ENCODE measurements at regions not wholly inside any gene's neighbourhood (a gene's known extent, or its start where the extent isn't known, plus 50 kb on each side); places are given as distances from the start of the nearest gene placed in this dataset.
"Not testable (repeated sequence)": the region's sequence is repeated elsewhere in the genome, so short reads cannot be mapped to it uniquely, and the experiment has no call there.

DNA sequence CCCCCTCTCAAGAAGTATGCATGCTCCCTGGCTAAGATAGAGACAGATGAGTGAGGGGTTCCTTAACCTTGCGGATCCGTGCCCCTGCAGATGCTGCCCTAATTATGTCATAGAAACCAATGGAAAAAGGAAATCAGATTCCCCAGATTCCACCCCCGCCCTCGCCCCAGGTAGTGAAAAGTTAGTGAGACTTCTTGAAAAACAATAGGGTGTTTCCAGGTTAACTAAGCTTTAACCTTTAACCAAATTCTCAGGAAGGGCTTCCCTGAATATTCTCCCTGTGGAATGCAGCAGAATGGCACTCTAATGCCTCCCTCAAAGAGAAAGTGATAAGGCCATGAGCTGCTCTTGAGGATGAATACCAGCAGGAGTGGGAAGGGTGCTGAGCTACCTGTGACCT is 116.0 kb upstream of the RANBP3L start:
- Histone ChIP-seq H3K27me3 (no peaks in the 10 kb centered on the region), H3K27ac (no peak overlapping the region; the same call in 1 of the 2 replicates), H3K4me2 (no peak overlapping the region; the same call in 1 of the 2 replicates), H3K4me1 (peaks cover 51% of the 10 kb centered on the region), H3K36me3 (no peaks in the 10 kb centered on the region), H4K20me1 (no peaks in the 10 kb centered on the region), H3K4me3 (no peak overlapping the region), H3K9me3 (no peaks in the 10 kb centered on the region), H3K9ac (no peak overlapping the region)
- no peak for TF ChIP-seq Cebpa-rat (IDR thresholded peaks at IDR 0.05)

DNA sequence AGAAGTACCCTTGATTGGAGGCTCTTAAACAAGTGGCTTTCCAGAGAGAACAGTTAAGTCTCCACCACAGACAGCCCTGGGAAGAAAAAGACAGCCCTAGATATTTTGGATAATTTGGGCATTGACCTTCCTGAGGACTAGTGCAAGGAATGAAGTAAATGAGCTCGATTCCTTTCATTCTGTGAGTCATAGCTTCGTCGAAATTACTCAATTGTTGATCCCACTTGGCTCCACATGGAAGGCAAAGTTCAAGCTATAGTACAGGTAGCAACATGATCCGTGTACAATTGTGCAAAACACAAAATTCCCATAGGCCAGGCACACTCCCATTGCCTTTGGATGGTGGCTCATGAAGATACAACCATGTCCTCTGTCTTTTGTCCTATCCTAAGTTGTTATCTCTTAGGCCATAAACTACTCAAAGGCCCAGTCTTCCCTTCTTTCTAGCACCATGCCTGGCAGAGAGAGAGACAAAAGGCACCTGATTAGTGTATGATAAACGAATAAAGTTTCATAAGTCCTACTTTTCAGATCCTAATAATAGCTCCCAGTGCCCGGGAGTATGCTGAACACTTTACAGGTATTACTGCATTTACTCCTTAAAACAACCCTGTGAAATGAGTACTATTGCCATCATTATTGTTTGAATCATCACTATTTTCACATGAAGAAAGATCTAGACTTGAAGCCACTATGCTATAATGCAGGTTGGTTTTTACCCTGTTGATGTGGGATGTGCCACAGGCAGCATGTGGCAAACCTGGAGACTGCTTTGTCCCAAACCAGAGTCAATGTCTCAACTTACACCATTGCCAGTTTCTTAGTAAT is 116.7 kb upstream of the RANBP3L start:
- H3K27ac ChIP-seq: peak overlapping the region; percentile 6; the same call in 1 of the 2 replicates
- no peaks in the 10 kb centered on the region for H3K36me3 ChIP-seq
- H4K20me1 ChIP-seq: no peaks in the 10 kb centered on the region
- H3K9ac ChIP-seq: no peak overlapping the region
- H3K4me2 ChIP-seq: peak overlapping the region; percentile 71
- H3K9me3 ChIP-seq: no peaks in the 10 kb centered on the region
- H3K4me1 ChIP-seq: peaks cover 58% of the 10 kb centered on the region
- TF ChIP-seq Cebpa-rat (IDR thresholded peaks at IDR 0.05): no peak
- H3K4me3 ChIP-seq: no peak overlapping the region
- no peaks in the 10 kb centered on the region for H3K27me3 ChIP-seq

DNA sequence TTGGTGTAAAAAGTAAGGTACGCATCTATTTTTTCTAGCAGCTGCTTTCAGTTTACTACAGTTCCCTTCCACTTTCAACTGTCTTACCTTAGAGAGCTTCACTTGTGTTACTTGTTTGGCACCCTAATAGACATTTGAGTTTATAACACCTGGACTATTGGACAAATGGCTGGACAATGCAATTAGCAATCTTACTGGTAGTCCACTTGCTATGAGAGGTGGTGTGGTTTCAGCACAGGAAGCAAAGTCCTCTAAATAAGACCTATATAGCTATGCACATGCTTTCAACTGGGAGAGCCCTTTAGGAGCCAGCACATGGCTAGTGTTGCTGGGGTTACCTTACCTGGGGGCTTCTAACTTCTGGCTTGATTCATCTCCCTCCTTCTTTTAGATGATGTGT is 119.6 kb upstream of the RANBP3L start:
- Histone ChIP-seq H3K4me2 (peak overlapping the region; percentile 70), H3K9ac (no peak overlapping the region), H3K36me3 (no peaks in the 10 kb centered on the region), H3K27ac (peak overlapping the region; percentile 79; the same call in 1 of the 2 replicates), H3K4me1 (peaks cover 69% of the 10 kb centered on the region), H3K4me3 (no peak overlapping the region), H3K27me3 (no peaks in the 10 kb centered on the region), H4K20me1 (no peaks in the 10 kb centered on the region), H3K9me3 (peaks cover 7% of the 10 kb centered on the region; the same call in 1 of the 2 replicates)
- no peak for TF ChIP-seq Cebpa-rat (IDR thresholded peaks at IDR 0.05)

DNA sequence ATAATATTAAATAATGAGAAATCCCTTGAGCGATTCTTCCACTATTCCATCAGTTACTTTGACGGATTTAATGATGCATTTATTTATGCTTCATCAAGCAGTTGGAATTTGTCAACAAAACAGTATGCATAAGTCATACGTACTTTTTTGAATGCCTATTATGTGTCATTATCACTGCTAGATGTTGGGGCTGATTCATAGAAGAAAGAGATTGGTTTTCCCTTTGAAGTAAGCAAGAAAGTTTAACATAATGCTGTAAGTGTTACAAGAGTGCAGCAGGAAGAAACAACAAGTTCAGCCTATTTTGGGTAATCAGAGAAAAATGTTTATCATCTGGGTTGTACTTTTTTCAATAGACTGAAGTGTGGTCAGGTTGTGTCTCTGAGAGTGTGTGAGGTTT is 121.2 kb upstream of the RANBP3L start:
- H3K4me1 ChIP-seq: peaks cover 65% of the 10 kb centered on the region

DNA sequence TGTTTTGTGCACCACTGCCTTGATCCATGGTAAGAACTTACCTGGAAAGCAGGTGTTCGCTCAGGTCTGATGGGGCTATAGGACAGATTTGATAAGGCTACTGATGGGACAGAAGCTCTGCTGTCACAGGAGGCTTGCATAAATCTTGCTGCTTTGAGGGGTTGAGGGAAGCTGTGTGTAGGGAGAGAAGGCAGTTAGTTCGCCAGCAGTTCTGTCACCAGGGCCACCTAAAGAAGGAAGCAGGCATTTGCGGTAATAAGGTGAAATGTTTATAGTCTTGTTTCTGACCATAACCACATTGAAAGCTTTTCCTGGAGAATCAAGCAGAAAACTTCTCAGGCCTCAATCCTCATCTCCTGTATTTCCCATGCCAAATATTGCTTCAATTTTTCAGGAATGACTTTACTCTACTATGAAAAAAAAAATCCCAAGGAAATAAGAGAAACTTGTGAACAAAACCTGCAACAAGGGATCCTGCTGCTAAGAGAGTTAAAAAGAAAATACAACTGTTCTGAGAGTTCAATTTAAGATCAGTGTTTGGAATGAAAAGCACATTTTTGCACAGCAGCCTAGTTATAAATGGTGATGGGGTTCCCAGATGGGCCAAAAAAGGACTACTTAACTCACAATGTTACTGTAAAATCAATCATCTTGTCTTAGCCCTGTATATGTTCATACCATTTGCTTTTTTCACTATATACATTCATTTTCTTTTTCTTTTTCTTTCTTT is 122.0 kb upstream of the RANBP3L start:
- H3K27ac ChIP-seq: peak overlapping the region; percentile 79
- no peaks in the 10 kb centered on the region for H4K20me1 ChIP-seq
- no peak overlapping the region; the same call in 1 of the 2 replicates for H3K4me3 ChIP-seq
- H3K36me3 ChIP-seq: no peaks in the 10 kb centered on the region
- H3K27me3 ChIP-seq: no peaks in the 10 kb centered on the region
- peaks cover 23% of the 10 kb centered on the region for H3K9me3 ChIP-seq
- peaks cover 58% of the 10 kb centered on the region for H3K4me1 ChIP-seq
- H3K4me2 ChIP-seq: peak overlapping the region; percentile 70
- no peak for TF ChIP-seq Cebpa-rat (IDR thresholded peaks at IDR 0.05)
- peak overlapping the region; percentile 61 for H3K9ac ChIP-seq

More for the DNA sequence above, 121.2 kb upstream of the RANBP3L start:
- TF ChIP-seq Cebpa-rat (IDR thresholded peaks at IDR 0.05): no peak
- H3K4me2 ChIP-seq: peak overlapping the region; percentile 70
- H4K20me1 ChIP-seq: no peaks in the 10 kb centered on the region
- no peaks in the 10 kb centered on the region for H3K27me3 ChIP-seq
- H3K9me3 ChIP-seq: peaks cover 18% of the 10 kb centered on the region
- no peaks in the 10 kb centered on the region for H3K36me3 ChIP-seq
- H3K4me3 ChIP-seq: peak overlapping the region; percentile 12; the same call in 1 of the 2 replicates
- H3K9ac ChIP-seq: peak overlapping the region; percentile 66; the same call in 1 of the 2 replicates
- peak overlapping the region; percentile 79 for H3K27ac ChIP-seq

DNA sequence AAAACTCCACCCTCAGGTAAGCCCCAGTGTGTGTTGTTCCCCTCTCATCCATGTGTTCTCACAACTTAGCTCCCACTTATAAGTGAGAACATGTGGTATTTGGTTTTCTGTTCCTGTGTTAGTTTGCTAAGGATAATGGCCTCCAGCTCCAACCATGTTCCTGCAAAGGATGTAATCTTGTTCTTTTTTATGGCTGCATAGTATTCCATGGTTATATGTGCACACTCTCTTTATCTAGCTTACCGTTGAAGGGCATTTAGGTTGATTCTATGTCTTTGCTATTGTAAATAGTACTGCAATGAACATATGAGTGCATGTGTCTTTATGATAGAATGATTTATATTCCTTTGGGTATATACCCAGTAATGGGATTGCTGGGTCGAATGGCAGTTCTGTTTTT is 124.4 kb upstream of the RANBP3L start:
- not testable (repeated sequence) for H3K27me3 ChIP-seq, H3K36me3 ChIP-seq, H3K9ac ChIP-seq, H3K4me3 ChIP-seq, H3K27ac ChIP-seq, H3K4me2 ChIP-seq, H4K20me1 ChIP-seq
- peaks cover 30% of the 10 kb centered on the region for H3K9me3 ChIP-seq
- H3K4me1 ChIP-seq: peaks cover 34% of the 10 kb centered on the region

DNA sequence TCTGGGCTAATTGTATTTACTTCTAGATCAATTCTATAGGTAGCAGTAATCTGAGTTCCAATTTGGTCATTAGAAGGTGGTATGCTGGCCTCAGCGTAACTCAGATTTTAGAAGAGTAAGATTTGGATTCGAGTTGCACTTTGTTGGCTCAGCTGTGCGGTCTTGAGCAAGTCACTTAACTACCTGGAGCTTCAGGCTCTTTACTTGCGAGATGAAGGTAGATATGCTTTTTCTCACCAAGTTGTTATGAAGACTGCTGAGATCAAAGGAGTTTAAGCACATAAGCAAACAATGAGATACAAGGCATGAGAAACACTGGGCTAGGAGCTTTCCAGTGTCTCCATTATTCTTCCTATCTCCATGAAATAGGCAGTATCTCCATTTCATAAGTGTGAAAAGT is 133.8 kb upstream of the RANBP3L start:
- TF ChIP-seq Cebpa-rat (IDR thresholded peaks at IDR 0.05): no peak
- H3K4me3 ChIP-seq: no peak overlapping the region
- no peak overlapping the region for H3K9ac ChIP-seq
- no peak overlapping the region for H3K27ac ChIP-seq
- H3K4me2 ChIP-seq: no peak overlapping the region
- no peaks in the 10 kb centered on the region for H3K4me1 ChIP-seq
- no peaks in the 10 kb centered on the region for H3K36me3 ChIP-seq
- H4K20me1 ChIP-seq: no peaks in the 10 kb centered on the region
- no peaks in the 10 kb centered on the region for H3K27me3 ChIP-seq
- H3K9me3 ChIP-seq: no peaks in the 10 kb centered on the region; the same call in 1 of the 2 replicates

DNA sequence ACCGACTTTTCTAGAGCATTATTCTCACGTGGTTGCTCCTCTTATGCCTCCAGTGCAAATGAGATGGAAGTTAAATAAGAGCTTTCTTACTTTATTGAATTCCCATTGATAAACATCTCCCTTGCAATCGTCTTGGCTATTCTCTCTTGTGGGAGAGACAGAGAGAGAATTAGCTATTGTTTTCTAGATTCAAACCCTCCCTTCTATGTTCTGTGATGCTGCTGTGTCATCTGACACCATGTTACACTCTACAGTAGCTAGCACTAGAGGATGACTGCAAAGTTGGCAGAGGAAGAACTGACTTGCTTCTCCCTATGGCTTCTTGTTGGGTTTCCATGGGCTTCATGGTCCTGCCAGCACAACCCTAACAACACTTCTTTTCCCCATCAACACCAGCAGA is 134.6 kb upstream of the RANBP3L start:
- H4K20me1 ChIP-seq: no peaks in the 10 kb centered on the region
- H3K9me3 ChIP-seq: no peaks in the 10 kb centered on the region; the same call in 1 of the 2 replicates
- no peaks in the 10 kb centered on the region for H3K27me3 ChIP-seq
- no peaks in the 10 kb centered on the region for H3K36me3 ChIP-seq
- no peak overlapping the region for H3K4me2 ChIP-seq
- no peak overlapping the region for H3K27ac ChIP-seq
- H3K4me1 ChIP-seq: no peaks in the 10 kb centered on the region
- no peak for TF ChIP-seq Cebpa-rat (IDR thresholded peaks at IDR 0.05)
- no peak overlapping the region for H3K9ac ChIP-seq
- H3K4me3 ChIP-seq: no peak overlapping the region

DNA sequence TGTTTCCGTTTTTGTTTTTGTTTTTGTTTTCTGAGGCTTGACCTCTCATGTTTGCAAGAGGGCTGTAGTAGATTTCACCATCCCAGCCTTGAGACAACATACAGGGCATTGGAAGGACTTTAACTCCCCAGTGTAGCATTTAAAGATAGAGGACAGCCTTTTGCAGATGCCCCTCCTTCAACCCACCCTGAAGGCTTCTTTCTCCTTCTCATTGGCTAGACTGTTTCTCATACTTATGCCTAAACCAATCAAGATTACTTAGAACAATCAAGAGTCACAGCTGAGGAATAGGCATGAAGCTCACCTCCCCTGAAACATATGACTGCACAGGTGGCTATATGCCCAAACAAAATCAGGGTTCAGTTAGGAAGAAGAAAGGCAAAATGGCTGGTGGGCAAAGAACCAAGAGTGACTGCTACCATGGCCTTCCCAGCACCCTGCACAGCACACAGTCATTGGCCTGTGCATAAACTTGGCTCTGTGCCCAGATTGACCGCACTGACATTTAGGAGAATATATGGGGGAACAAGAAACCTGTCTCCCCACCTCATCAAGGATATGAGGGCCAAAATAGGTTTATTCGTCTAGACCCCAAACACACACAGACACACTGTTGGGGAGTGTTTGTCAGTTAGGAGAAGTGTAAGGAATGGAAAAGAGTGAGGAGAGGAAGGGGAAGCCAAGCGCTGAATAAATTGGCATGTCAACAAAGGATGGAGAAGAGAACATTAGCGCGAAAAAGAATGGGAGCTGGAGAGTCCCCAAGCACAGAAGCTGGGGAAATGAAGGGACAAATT is 137.3 kb upstream of the RANBP3L start:
- Histone ChIP-seq H4K20me1 (no peaks in the 10 kb centered on the region), H3K9me3 (0 out of 2 replicates have a peak, but pooled peaks cover 3% of the 10 kb centered on the region), H3K4me1 (no peaks in the 10 kb centered on the region), H3K9ac (no peak overlapping the region), H3K4me3 (no peak overlapping the region), H3K27me3 (no peaks in the 10 kb centered on the region), H3K36me3 (no peaks in the 10 kb centered on the region), H3K4me2 (no peak overlapping the region), H3K27ac (no peak overlapping the region)
- no peak for TF ChIP-seq Cebpa-rat (IDR thresholded peaks at IDR 0.05)

Measured in BLaER1 (cell line).